GM12872 (cell line): ENCODE measurements at regions not wholly inside any gene's neighbourhood (a gene's known extent, or its start where the extent isn't known, plus 50 kb on each side); places are given as distances from the start of the nearest gene placed in this dataset.

Experiments used
- CTCF ChIP-seq: IDR thresholded peaks from 3 replicates; pipeline ENCODE4 v1.5.1; 2011; ENCODE audit warnings: low read depth, mild to moderate bottlenecking, low read length, moderate library complexity; ENCODE audit not compliant: insufficient read depth

- no peak for TF ChIP-seq CTCF
Measured at GRCh38 chr2:62425684-62426083, 80.3 kb downstream of the TMEM17 start.

- no peak for TF ChIP-seq CTCF
Measured at GRCh38 chr2:62424899-62425298, 81.1 kb downstream of the TMEM17 start.

DNA sequence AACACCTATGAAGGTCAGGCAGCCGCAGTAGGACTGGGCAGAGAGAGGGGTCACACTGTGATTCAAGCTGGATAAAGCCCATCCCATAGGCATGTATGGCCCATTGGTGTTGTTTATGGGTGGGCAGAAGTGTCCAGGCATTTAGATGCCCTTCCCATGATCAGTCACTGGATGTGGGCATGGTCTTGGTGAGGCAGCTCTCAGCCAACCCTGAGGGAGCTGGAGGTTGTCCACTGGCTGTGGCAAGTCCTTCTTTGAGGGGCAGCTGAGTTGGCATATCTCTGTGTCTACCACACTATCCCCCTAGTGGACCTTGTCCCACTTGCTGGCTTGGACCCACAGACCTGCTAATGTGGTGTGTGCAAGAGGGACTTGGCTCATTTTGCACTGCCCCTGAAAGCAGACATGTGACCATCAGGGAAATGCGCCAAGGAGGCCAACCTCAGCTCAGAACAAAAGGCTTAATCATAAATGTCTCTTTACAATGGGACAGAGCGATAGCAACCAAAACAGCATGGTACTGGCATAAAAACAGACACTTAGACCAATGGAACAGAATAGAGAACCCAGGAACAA is 82.0 kb downstream of the TMEM17 start:
- TF ChIP-seq CTCF: no peak

DNA sequence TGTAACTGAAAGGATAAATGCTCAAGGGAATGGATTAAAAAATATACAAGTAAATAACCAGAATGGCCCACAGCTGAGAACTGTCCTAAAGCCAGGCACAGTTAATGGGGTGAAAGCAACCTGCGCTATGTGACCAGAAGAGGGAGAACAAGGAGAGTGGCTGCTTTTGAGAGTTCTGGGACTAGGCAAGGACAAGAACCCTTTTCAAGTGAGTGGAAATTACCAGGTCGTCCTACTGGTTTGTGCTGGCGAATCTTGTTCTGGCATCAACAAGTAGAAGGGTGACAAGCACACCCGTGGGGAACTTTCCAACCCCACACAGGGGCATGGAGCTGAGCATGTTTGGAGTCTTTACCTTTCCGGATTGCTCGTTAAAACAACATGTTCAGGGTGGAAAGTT is 82.8 kb downstream of the TMEM17 start:
- TF ChIP-seq CTCF: 0 out of 3 replicates have a peak, but pooled peaks have one; percentile 12

- no peak for TF ChIP-seq CTCF
Measured at GRCh38 chr2:62415518-62415917, 90.5 kb downstream of the TMEM17 start.

GRCh38 chr2:62415019-62415431 is 91.0 kb downstream of the TMEM17 start:
- no peak for TF ChIP-seq CTCF

GRCh38 chr2:62413116-62413663 is 92.8 kb downstream of the TMEM17 start:
- TF ChIP-seq CTCF: no peak
